ENCODE measurements at regions not wholly inside any gene's neighbourhood (a gene's known extent, or its start where the extent isn't known, plus 50 kb on each side); places are given as distances from the start of the nearest gene placed in this dataset.
"Not testable (repeated sequence)": the region's sequence is repeated elsewhere in the genome, so short reads cannot be mapped to it uniquely, and the experiment has no call there.

DNA sequence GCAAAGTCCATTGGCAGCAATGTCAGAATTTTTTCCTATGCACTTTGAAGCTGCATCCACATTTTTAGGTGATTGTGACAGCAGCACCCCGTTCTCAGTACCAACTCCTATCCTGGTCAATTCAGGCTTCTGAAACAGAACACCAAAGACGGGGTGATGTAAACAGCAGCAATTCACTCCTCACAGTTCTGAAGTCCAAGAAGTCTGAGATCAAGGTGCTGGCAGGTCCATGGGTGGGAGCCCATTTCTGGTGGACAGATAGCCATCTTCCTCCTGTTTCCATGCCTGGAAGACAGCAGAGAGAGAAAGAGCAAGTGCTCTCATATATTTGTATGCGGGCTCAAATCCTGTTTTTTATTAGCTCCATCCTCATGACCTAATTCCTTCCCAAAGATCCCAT lies 471.2 kb downstream of the BRD1 start:
- no peak for DNase-seq

DNA sequence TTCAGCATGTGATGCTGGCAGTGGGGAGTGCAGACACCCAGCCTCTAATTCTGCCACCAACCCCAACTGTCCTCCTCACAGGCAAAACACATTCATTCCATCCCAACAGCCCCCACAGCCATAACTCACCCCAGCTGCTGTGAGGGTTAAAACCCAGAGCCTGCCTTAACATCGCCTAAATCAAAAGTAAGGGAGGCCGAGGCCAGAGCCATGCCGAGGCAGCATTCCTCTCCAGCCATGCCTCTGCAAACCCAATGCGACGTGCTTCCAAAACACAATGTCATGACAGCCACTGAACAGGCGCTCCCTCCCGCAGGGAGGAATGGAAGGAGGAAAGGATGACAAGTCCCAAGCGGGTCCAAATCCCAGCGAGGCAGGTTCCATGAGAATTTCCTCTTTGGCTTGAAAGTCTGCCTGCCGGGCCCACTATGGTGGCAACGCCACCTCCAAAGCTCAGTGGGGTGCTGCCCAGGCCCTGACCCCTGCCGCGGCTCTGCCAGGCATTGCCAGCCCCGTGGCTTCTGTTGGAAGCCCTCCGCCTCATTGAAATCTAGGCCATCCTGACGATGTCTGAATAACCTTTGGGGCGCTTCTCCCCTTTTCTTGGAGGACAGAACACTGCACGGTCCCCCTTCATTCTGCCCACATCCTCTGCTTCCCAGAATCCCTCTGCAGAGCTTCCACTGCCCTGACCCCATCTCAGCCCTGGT lies 472.3 kb downstream of the BRD1 start:
- DNase-seq: no peak

DNA sequence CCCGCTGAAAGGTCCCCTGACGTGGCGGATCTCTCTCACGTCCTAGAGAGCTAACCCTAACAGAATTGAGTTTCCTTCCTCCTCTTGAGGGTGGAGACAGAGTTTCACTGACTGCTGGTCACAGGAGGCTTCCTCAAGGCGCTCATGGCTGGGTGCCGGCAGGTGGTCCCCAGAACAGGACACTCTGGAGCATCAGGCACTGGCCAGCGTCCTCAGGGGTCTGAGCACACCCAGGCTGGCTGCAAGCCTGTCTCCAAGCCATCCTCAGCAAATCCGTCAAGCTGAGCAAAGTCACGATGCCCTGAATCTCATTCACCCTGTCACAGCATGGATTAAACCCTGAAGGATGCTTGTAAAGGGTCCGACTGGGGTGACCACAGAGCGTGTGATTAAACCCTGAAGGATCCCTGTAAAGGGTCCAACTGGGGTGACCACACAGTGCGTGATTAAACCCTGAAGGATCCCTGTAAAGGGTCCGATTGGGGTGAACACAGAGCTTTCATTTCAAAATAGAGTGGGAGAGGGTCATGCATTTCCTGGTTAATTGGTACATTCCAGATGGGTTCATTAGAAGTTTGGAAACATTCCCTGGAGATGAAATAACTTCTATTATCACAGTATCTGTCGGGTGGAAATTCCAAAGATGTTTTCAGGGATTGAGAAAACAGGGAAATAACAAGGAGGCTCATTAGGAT lies 473.0 kb downstream of the BRD1 start:
- no peak for DNase-seq

DNA sequence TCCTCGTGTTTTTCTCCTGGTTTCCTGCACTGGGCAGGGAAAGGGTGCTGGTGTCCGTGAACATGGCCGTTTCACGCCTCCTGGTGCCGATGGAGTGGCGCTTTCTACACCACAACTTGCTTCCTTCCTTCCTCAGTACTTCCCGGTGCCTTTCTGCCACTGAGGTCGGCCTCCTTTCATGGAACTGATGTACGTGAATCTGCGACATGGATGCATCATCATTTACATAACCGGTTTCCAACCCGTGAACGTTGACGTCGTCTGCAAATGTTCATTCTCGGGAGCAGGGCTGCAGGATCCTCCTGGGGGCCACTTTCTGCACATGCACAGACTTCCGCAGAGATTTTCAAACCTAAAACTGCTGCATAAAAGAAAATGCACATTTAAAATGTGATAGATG lies 474.4 kb downstream of the BRD1 start:
- DNase-seq: no peak

DNA sequence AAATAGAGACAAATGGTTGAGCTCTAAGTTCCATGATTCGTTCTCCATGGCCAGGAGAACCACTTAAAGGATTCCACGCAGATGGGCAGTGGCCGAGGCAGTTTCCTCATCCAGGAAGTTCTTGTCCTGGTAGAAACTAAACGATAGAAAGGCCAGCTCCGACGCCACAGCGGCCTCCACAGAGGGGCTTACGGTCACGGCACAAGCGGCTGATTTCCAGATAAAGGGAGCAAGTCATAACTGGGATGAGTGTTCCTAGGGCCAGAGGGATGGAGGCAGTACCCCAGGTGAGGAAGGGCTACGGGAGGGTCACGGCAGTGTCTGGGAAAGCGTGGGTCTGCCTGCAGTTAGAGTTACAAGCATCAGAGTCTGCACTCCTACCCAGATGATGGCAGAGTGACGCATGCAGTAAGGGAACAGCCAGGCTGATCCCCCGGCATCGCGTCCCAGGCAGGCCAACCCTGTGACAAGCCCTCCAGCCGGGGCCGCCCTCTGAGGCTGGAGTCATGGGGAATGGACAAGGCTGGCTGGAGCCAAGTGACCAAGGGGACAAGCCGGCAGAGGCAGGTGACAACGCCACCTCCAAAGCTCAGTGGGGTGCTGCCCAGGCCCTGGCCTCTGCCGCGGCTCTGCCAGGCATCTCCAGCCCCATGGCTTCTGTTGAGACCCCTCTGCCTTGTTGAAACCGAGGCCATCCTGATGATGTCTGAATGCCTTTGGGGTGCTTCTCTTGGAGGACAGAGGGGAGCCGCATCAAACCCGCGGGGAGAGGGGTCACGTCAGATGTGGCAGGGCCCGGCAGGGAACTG lies 475.1 kb downstream of the BRD1 start:
- no peak for DNase-seq

DNA sequence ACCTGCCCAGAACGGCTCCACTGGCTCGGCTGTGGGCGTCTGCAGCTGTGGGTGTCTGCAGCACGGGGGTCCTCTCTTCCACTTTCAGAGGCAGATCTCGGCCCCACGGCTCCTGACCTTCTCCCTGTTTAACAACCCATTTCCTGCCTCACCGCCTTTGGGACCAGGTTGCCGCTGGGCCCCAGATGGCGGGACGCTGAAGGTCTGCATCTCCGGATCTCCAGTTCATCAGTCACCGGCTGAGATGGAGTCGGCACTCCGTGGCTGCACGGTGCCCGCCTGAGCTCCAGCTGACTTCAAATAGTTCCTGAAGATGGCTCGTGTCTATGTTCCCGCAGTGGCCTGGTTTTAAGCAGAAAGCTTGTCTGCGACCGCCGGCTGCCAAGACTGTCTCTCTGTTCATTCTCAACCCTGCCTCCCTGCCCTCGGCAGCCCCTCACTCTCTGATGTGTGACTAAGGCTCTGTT lies 475.9 kb downstream of the BRD1 start:
- DNase-seq: no peak

DNA sequence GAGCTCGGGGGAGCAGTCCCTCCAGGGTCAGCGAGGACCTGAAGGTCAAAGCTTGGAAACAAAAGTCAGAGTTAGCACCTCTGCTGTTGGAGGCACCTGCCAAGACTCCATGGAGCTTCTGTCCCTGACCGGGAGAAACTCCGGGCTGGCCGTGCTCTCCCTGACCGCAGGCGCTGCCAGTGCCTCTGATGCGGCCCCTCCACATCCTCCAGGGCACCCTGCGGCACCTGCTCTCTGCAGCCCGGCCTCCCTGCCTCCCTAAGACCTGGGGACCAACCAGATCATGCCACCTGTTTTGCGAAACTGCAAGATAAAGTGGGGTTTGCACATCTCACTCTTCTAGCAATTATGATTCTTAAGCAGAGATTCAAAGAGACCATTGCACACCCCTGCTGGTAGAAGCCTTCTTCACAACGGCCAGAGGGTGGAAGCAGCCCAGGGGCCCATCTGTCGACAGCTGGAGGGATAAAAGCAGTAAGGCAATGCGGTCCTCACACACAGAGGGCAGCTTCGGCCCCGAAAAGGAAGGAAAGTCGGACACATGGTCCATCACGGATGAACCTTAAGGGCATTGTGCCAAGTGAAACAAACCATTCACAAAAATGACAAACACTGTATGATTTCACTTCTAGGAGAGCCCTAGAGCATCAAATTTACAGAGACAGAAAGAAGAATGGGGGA lies 477.1 kb downstream of the BRD1 start:
- no peak for DNase-seq

DNA sequence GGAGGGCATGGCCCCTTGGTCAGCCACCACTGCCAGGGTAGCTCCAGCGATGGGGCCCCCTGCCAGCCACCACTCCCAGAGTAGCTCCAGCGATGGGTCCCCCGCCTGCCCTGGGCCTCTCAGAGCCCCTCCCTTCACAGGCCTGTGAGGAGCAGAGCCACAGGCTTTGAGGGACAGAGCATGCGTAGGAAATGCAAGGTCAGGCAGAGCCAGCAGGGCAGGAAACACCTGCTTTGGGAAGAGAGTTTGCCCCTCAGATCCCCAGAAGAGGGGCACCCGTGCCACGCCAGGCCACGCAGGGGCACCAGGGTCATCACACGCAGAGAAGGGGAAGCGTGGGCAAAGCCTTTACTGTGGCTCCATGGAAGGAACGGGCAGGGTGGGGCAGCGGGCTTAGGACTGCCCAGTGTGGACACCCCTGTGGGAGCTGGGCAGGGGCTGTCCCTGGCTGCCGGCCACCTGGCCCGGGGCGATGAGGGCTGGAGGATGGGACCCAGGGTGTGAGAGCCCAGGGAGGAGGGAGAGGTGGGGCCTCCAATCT lies 477.8 kb downstream of the BRD1 start:
- DNase-seq: no peak

DNA sequence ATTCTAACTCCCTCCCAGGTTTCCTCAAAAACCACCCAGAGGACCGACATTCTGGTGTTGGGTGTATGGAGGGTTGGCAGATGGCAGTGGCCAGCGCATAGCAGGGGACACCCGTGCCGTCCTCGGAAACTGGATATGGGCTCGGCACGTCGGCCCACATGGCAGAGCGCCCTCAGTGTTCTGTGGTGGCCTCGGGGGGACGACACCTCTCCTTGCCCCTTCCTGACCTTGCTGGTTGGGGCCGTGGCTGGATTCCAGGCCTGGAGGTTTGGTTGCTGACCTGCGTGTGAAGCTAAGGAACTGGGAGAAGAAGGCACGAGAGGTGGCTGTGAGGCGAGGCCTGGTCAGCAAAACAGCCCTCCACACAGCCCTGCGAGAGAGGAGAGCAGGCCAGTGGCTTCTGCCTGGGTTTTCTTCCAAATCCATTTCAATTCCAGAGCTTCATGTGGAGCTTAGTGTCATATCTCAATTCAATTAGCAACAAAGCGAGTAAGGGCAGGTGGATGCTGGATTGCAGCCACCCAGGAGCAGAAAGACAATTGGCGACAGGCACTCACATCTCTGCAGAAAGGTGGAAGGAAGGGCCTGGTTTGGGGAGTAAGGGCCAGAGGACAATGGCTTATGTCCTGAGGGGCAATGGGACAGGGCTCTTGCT lies 478.4 kb downstream of the BRD1 start:
- DNase-seq: no peak

DNA sequence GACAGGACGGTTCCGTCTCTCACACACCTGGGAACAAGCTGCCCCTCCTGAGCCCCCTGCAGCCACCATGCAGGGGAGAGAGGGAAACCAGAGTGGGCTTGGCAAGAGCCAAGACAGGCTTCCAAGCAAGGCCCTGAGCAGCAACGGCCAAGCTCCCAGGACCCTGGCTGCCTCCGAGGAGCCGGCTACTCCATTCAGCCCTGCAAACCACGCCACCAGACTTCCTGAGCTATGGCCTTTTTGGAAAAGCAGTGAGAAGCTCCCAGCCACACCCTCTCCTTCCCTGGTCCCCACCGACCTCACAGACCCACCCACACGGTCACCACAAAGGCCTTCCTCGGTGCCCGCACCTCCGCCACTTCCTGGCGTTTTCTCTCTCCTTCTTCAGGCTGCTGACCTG lies 479.0 kb downstream of the BRD1 start:
- no peak for DNase-seq

DNA sequence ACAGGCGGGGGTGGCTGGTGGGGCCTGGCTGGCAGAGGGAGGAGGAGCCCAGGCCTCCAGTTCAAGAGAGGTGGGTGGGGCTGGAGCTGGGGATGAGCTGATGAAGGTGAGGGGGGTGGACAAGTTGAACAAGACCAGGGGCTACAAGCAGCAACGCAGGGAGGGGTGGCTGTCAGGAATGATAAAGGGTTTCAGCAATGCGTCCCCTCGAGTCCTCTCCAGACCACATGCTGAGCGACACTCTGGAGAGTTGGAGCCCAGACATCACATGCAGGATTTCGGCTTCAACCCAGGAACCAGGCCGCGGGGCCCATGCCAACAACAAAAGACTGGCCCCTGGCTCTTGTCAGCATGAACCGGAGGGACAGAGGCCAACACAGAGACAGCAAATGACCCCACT lies 480.3 kb downstream of the BRD1 start:
- no peak for DNase-seq

DNA sequence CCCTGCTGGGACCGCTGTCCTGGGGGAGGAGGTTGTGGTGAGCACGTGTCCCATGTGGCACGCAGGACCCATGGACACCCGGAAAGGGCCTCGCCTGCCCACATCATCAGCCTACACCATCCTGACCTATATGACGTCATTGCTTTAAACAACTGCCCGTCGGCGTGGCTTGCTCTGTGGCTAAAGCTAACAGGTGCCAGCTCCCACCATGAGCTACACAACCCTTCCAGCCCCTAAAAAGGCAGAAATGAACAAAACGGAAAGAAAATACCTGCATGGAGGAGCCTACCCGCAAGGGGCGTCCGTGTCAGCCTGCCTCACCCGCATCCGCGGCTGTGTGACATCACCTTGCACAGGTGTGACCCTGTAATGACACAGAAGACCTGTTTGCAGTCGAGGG lies 481.8 kb downstream of the BRD1 start:
- no peak for DNase-seq

DNA sequence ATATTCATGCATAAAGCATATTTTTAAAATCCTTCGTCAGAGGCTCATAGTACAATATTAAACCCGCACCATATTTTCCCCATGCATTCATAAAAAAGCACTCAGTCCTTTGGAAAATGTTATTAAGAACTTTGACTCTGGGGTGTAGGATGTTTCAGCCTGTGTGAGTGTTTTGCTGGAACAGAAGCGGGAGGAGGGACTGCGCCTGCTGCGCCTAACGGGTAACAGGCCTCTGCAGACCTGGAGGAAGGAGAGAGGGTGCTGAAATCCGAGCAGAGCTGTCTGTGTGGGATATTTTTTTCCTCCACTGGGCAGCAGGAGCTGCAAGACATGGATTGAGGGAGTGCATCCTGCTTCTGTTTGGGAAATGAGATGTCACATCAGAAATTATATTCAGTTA lies 483.0 kb downstream of the BRD1 start:
- no peak for DNase-seq

DNA sequence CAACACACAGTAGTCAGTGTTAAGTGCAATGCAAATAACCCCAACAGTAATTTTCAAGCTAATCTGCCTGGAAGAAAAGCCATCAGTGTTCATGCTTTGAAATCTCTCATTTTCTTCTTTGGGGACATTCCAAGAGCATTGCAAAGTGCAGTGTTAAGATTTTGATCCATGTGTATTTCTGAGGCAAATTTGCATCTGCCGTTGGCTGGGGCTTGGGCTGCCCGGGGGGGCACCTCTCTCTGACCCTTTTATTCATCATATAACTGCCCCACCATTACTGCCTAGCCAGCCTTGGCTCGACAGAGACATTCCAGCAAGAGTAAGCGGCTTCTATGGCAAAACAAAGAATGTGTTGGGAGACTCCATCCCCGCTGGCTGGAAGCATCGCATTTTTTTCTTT lies 483.5 kb downstream of the BRD1 start:
- no peak for DNase-seq

DNA sequence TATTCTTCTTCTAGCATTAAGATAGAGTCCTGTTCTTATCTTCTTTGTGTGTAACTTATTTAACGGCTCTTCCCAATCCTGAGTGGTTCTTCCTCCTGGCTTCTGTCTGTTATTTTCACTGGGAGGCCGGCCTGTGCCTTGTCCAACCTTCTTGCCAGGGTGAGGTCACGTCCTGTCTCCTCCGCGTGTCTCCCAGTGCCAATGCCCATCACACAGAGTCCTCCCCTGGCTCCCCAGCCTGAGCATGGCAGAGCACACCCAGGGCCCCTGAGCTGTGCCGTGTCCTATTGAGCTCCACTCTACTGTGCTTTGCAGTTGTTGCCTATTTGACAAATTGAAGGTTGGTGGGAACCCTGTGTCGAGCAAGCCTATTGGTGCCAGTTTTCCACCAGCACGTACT lies 487.3 kb downstream of the BRD1 start:
- DNase-seq: no peak

DNA sequence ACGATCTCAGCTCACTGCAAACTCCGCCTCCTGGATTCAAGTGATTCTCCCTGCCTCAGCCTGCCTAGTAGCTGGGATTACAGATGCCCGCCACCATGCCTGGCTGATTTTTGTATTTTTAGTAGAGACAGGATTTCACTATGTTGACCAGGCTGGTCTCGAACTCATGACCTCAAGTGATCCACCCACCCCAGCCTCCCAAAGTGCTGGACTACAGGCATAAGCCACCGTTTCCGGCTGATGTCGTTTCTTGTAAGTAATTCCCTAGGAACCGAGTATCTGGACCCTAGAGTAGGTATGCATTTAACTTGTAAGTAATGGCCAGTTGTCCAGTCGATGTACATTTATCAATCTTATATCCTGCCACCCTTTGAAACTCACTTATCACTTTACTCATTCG lies 491.2 kb downstream of the BRD1 start:
- not testable (repeated sequence) for DNase-seq

DNA sequence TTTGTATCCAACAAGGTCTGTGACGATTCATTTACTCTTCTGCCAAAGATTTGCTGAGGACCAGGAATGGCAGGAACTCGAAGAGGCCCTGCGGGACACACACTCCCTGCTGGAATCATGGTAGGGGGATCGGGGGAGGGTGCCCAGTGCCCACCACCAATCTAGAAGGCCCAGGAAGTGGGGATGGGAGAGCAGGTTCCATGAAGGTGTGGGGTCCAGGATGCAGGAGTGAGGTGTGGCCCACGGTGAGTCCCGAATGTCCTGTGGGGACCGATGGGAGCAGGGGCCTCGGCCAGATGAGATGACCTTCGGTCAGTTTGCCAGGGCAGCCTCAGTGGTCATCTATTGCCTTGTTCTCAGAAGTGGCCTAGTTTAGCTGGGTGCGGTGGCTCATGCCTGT lies 492.7 kb downstream of the BRD1 start:
- no peak for DNase-seq

DNA sequence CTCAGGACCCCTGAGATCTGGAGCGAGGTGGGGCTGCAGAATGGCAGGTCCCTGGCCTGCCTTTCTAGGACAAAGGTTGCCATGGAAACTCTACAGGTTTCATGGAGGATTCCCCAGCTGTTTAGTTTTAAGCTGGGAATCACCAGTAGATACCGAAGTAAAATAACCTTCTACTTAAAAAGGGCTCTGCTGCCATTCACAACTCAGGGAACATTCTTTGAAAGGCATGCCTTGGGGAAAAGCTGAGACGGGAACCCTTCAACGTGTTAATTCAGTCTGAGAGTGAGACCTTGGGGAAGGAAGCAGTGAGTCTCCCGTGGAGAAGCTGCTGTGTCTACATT lies 493.3 kb downstream of the BRD1 start:
- DNase-seq: no peak

DNA sequence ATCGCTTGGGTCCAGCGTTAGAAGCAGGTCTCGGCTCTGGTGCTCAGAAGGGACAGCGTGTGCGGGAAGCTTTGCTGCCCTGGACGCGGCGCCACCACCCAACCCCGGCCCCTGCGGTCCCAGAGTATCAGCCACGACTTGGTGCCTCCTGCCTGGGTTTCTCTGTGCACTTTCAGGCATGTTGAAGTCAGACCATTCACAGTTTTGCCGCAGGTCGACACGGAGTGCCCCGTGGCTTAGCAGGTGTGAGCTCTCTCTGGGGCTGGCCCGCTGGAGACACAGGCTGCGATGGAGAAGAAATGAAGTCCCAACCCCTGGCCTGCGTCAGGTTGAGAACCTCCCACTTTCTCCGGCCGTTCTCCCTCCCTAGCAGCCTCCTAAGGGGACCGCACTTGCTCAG lies 494.5 kb downstream of the BRD1 start:
- no peak for DNase-seq

DNA sequence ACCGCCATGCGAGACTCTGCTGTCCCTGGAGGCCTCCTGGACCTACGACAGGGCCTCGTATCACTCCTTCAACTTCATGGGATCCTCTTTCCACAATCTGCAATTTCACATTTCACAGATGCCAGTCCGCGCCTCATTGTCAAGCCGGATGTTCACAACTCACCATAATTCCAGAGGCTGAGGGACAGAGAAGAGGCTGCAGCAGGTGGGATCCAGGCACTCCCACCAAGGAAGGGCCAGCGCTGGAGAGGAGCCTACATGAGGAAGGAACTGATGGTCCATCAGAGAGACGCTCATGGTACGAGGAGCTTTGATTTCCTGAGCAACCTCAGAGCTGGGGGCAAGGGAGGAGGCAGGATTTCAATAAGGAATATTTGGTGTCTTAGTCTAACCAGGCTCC lies 495.0 kb downstream of the BRD1 start:
- DNase-seq: no peak

DNA sequence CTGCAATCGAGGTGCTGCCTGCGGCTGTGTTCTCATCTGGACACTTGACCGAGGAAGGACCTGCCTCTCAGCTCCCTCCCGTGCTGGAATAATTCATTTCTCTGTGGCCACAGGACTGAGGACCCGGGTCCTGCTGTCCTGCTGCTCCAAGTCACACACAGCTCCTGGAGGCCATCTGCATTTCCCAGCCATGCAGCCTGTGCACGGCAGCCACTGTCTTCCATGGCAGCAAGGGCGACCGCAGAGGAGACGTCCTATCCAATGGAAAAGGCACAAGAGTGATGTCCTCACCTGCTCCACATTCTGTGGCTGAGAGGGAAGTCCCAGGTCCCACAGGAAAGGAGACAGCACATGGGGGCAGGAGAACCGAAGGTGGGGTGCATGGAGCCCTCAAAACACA lies 495.8 kb downstream of the BRD1 start:
- DNase-seq: no peak

DNA sequence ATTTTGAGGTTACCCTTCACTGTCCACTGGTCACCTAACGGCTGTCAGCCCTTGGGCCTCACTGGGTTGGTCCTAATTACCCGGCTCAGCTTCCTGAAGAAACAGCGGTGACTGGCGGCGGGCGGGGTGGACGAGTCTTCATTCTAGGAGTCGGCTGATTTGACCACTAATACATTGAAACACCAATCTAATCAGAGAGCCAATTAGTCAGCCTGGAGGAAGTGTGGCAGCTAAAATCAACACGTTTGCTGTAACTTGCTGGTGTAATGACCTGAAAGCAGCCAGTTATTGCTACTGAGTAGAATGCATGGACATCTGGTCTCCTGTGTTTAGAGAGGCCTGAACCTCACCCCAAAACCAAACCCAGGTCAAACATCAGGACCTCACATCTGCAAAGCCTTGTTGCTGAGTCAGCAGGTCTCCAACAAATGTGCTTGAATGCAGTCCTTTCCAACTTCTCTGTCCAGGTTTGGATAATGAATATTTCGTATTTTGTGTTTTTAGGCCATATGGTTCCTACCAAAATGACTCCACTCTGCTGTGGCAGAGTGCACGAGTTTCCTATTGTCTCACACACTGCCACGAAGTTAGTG lies 496.4 kb downstream of the BRD1 start:
- no peak for DNase-seq

Data from femur (tissue), 1 donor.